KG1 (cell line): ENCODE measurements at regions not wholly inside any gene's neighbourhood (a gene's known extent, or its start where the extent isn't known, plus 50 kb on each side); places are given as distances from the start of the nearest gene placed in this dataset.

ENCODE experiments used
- DNase-seq: peaks from one replicate; lab custom pipeline; 2025; lab: John Stamatoyannopoulos, UW

- no peak for DNase-seq
Observed at GRCh38 chr13:86946734-86947133, 724.4 kb upstream of the SLITRK5 start.

GRCh38 chr13:86954341-86954740, 716.8 kb upstream of the SLITRK5 start:
- DNase-seq = no peak

DNA sequence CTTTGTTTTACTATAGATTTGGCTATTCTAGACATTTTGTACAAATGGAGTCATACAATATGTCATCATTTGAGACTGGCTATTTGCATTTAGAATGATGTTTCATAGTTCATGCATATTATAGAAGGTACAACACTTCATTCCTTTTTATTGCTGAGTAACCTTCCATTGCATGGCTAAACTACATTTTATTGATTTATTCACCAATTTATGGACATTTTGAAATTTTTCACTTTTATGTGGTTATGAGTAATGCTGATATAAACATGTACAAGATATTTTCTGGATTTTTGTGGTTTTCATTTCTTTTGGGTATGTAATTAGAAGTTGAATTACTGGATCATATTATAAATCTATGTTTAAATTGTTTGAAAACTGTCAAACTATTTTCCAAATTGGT, 710.3 kb upstream of the SLITRK5 start:
- DNase-seq = no peak

GRCh38 chr13:86974251-86974994, 696.7 kb upstream of the SLITRK5 start:
- DNase-seq = no peak

DNA sequence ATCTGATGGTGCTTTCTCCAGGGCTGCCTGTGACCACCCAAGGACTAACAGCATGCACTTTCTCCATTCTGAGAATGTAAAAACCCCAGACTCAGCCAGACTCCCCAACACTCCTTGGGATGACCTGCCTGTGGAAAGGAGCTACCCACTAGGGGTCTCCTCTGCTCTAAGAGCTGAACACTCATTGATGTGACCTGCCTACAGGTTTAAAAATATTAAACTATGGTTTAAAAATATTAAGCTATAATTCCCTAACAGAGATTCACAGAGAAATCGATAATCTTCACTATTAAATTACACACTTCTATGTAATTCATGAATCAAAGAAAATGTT, 696.2 kb upstream of the SLITRK5 start:
- no peak for DNase-seq

DNA sequence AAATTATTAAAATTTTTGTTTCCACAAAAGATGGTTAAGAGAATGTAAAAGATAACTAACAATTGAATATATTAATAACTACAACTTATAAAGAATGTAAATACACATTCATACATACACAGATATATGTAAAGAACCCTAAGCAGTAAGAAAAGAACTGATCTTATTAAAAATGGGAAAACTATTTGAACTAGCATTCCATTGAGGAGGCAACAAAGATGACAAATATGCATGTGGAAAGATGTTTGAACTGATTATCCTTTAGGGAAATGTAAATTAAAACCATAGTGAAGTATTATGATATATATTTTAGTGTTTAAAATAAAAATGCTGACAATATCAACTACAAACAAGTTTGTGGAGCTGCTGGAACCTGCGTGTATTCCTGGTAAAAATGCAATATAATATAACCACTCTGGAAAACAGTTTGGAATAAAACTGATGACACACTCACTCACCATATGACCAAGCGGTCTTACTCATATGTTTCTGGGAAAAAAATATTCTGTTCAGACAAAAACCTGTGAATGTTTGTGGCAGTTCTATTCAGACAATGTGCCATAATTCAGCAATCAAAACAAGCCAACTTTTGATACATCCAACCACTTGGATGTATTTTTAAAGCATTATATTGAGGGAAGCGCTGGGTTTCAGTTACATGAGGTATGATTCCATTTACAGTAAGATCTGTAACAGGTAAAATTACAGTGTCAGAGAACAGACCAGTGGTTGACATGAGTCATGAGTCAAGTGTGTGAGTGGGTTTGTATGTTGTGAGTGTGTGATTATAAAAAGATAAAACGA, 694.4 kb upstream of the SLITRK5 start:
- DNase-seq = no peak

- DNase-seq = no peak
Observed at GRCh38 chr13:86986448-86986847, 684.7 kb upstream of the SLITRK5 start.

GRCh38 chr13:86992251-86992650, 678.9 kb upstream of the SLITRK5 start:
- DNase-seq = peak; percentile 18

- no peak for DNase-seq
Observed at GRCh38 chr13:87003265-87003664, 667.9 kb upstream of the SLITRK5 start.

DNA sequence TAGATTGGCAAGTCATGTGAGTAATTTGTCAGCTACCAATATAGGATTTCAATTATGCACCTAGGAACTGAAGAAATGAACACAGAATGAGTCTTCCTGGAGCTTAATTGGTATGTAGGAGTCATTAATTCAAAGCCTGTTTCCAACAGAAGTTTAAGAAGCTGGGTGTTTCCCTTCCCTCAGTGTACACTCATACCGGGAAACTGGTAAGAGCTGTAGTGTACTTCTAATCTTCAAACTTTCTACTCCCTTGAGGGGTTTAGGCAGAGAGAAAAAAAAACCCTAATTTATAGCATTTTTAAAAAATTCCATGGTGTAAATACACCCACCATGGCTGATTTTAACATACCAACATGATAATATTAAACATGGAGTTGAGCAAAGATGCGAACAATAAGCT, 665.7 kb upstream of the SLITRK5 start:
- DNase-seq = no peak

GRCh38 chr13:87035526-87035925, 635.6 kb upstream of the SLITRK5 start:
- no peak for DNase-seq

- DNase-seq = no peak
Observed at GRCh38 chr13:87042946-87043345, 628.2 kb upstream of the SLITRK5 start.

- no peak for DNase-seq
Observed at GRCh38 chr13:87052731-87053130, 618.4 kb upstream of the SLITRK5 start.

- DNase-seq = no peak
Observed at GRCh38 chr13:87057807-87058520, 613.2 kb upstream of the SLITRK5 start.

- DNase-seq = no peak
Observed at GRCh38 chr13:87058786-87059329, 612.3 kb upstream of the SLITRK5 start.

DNA sequence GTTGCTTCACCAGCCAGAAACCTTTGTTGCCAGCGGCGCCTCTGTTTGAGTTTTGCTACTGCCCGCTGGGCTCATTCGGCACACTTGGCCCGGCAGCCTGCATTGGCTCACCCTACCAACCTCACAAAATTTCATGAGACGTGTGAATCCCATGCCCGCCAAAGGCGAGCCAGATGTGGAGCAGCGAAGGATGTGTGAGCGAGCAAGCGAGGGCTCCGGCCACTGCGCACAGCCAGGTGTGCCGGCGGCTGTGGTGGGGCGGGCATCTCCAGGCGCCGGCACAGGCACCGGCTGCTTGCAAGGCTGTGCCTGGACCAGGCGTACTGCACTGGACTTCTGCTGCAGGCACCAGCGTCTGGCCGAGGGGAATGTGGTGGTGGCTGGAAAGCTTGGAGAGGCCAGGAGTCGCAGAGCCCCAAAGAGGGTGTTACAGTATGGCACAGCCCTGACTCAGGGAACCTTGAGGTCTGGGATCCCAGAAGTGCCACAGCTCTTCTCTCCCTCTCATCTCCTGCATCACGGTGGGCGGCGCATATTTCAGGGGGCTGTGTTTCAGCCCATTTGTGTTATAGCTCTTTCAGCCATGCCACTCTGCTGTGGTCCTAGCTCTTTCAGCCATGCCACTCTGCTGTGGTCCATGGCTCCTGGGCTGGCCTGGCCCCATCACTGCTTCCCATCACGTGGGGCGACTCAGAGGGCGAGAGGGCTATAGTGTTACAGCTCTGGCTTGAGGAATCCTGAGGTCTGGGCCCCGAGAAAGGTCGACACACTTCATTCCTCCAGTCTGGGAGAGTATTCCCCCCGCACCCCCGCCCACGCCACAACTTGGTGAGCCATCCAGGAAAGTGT, 592.0 kb upstream of the SLITRK5 start:
- DNase-seq = no peak

GRCh38 chr13:87080100-87080779, 590.9 kb upstream of the SLITRK5 start:
- DNase-seq = no peak

DNA sequence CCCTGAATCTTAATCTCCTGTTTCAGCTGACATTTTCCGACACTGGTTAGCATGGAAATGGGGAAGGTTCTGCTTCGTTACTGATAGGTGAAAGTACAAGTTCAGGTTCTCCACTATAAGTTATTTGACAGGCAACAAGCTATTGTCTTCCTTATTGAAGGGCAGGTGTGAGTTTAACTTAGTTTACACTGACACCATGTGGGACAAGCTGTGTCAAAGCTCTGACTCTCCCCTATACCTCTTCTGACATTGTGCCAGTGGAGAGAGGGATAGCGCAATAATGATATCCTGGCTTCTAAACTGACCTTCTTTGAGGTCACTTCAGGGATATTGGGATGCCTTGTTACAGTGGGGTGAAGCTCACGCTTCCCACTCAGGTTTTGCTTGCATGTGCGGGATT, 587.0 kb upstream of the SLITRK5 start:
- DNase-seq = no peak

DNA sequence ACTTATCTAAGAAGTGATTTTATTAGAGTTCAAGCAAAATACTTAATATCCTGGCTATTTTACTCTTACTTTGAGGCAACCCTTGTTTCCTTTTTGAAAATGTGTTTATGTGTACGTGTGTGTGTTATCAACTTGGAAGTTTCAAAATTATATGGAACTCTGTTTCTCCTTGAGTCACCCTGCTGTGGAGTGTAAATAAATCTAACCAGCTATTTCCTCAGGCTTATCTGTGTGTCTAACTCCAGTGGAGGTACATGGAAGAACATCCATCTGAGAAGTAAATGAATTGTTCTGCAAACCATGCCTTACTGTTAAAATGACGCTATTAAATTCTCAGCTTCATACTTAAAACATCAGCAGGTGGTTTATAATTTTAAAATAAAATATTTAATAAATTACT, 583.4 kb upstream of the SLITRK5 start:
- DNase-seq = no peak

DNA sequence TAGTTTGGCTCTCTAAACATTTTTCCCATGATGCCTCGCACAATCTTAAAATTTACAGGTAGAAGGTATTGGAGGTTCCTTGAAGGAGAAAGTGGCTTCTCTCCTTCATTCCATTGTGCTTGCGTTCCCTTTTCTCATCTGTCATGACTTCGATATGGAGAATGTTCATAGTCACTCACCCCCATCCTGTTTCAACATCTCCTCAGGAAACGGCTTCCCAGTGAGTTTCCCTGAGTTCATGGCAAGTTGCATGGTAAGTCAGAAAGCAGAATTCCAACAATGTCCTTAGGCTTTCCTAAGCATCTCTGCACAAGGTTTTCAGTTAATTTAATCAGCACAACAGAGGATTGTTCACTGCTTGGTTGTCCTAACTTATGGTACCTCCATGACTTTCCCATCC, 581.8 kb upstream of the SLITRK5 start:
- DNase-seq = no peak

DNA sequence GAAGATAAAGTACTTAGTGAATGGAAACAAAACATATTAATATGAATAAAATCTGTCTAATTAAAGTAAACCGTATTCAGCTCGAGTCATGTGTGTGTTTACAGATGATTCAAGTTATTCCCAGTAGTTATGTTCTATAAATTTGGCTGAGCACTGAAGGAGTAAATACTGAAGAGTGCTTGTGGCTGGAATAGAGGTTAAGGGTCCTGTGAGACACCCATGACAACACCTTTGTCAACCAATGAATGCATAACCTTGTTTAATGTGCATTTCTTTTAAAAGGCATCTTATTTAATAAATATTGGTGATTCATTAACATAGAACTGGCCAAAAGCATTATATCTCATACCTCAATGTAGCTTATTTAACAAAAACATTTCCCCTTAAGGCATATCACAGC, 577.8 kb upstream of the SLITRK5 start:
- DNase-seq = no peak
